SK-N-SH treated with all-trans-retinoic acid at 6 μM for 48 hours (cell line): ENCODE measurements at regions not wholly inside any gene's neighbourhood (a gene's known extent, or its start where the extent isn't known, plus 50 kb on each side); places are given as distances from the start of the nearest gene placed in this dataset.
A peak's percentile ranks its signal among the peaks of the same experiment; 100 is the strongest.

Experiments
- ATAC-seq: fragments of 200-7000 bp; cut with Tn5 transposase; 3 replicates; pipeline ENCODE4 v1.9.1; 2020; ENCODE audit warnings: mild to moderate bottlenecking, moderate library complexity
- ARNTL ChIP-seq: fragments of 450-650 bp; formaldehyde crosslinking; IDR thresholded peaks from 2 replicates; pipeline ENCODE4 v1.5.0; 2020; ENCODE audit warnings: low read depth, mild to moderate bottlenecking, moderate library complexity, borderline replicate concordance
- BACH2 ChIP-seq: fragments of 250-450 bp; sonication (Bioruptor Pico); IDR thresholded peaks from 2 replicates; pipeline ENCODE4 v1.9.0; 2021; ENCODE audit warnings: mild to moderate bottlenecking, borderline replicate concordance
- CSDC2 ChIP-seq: fragments of 250-450 bp; sonication (Bioruptor Pico); IDR thresholded peaks from 2 replicates; pipeline ENCODE4 v1.5.0; 2020; ENCODE audit warnings: mild to moderate bottlenecking, moderate library complexity
- ESRRG ChIP-seq: fragments of 250-450 bp; sonication (Bioruptor Pico); IDR thresholded peaks from 2 replicates; pipeline ENCODE4 v1.6.1; 2021; ENCODE audit warnings: mild to moderate bottlenecking
- GLIS3 ChIP-seq: fragments of 250-450 bp; sonication (Bioruptor Pico); IDR thresholded peaks from 2 replicates; pipeline ENCODE4 v1.5.0; 2020; ENCODE audit warnings: mild to moderate bottlenecking, moderate library complexity
- ISL1 ChIP-seq: fragments of 250-450 bp; sonication (Bioruptor Pico); IDR thresholded peaks from 2 replicates; pipeline ENCODE4 v2.1.2; 2022; ENCODE audit warnings: mild to moderate bottlenecking, moderate library complexity
- OSR1 ChIP-seq: fragments of 250-450 bp; sonication (Bioruptor Pico); IDR thresholded peaks from 2 replicates; pipeline ENCODE4 v1.8.0; 2022; ENCODE audit warnings: moderate library complexity, mild to moderate bottlenecking, inconsistent platforms
- PPARA ChIP-seq: fragments of 250-450 bp; sonication (Bioruptor Pico); IDR thresholded peaks from 2 replicates; pipeline ENCODE4 v1.5.0; 2020; ENCODE audit warnings: mild to moderate bottlenecking, borderline replicate concordance
- RARB ChIP-seq: fragments of 250-450 bp; sonication (Bioruptor Pico); IDR thresholded peaks from 2 replicates; pipeline ENCODE4 v1.8.0; 2021; ENCODE audit warnings: mild to moderate bottlenecking, moderate library complexity
- SNAI2 ChIP-seq: fragments of 250-450 bp; sonication (Bioruptor Pico); IDR thresholded peaks from 2 replicates; pipeline ENCODE4 v1.5.0; 2020; ENCODE audit warnings: mild to moderate bottlenecking, moderate library complexity
- TCF4 ChIP-seq: fragments of 250-450 bp; sonication (Bioruptor Pico); IDR thresholded peaks from 2 replicates; pipeline ENCODE4 v1.8.0; 2021; ENCODE audit warnings: mild to moderate bottlenecking, moderate library complexity, borderline replicate concordance
- TOX ChIP-seq: fragments of 250-450 bp; sonication (Bioruptor Pico); IDR thresholded peaks from 2 replicates; pipeline ENCODE4 v1.8.0; 2021; ENCODE audit warnings: mild to moderate bottlenecking, moderate library complexity, borderline replicate concordance
- TSHZ2 ChIP-seq: fragments of 250-450 bp; sonication (Bioruptor Pico); IDR thresholded peaks from 2 replicates; pipeline ENCODE4 v1.5.0; 2020; ENCODE audit warnings: mild to moderate bottlenecking, moderate library complexity
- ZC3H10 ChIP-seq: fragments of 250-450 bp; sonication (Bioruptor Pico); IDR thresholded peaks from 2 replicates; pipeline ENCODE4 v1.5.1; 2021; ENCODE audit warnings: mild to moderate bottlenecking, moderate library complexity
- ZFP3 ChIP-seq: fragments of 250-450 bp; sonication (Bioruptor Pico); IDR thresholded peaks from 2 replicates; pipeline ENCODE4 v1.5.0; 2020; ENCODE audit warnings: mild to moderate bottlenecking, moderate library complexity
- ZFP30 ChIP-seq: fragments of 450-650 bp; formaldehyde crosslinking; IDR thresholded peaks from 2 replicates; pipeline ENCODE4 v1.5.0; 2022; ENCODE audit warnings: mild to moderate bottlenecking, moderate library complexity
- ZNF70 ChIP-seq: fragments of 450-650 bp; formaldehyde crosslinking; IDR thresholded peaks from 2 replicates; pipeline ENCODE4 v1.5.0; 2020; ENCODE audit warnings: mild to moderate bottlenecking, moderate library complexity
- ZNF8 ChIP-seq: fragments of 450-650 bp; formaldehyde crosslinking; IDR thresholded peaks from 2 replicates; pipeline ENCODE4 v1.5.0; 2020; ENCODE audit warnings: mild to moderate bottlenecking, moderate library complexity
- TF ChIP-seq, protein P1 (sequence below): fragments of 250-450 bp; sonication (Bioruptor Pico); IDR thresholded peaks from 2 replicates; pipeline ENCODE4 v1.5.1; 2021; ENCODE audit warnings: mild to moderate bottlenecking, moderate library complexity
- TF ChIP-seq, protein P2 (sequence below): fragments of 250-450 bp; sonication (Bioruptor Pico); IDR thresholded peaks from 2 replicates; pipeline ENCODE4 v1.8.0; 2021; ENCODE audit warnings: low read depth, mild to moderate bottlenecking, moderate library complexity, borderline replicate concordance
- TF ChIP-seq, protein P3 (sequence below): fragments of 250-450 bp; sonication (Bioruptor Pico); IDR thresholded peaks from 2 replicates; pipeline ENCODE4 v1.8.0; 2020; ENCODE audit warnings: mild to moderate bottlenecking, moderate library complexity, borderline replicate concordance

DNA sequence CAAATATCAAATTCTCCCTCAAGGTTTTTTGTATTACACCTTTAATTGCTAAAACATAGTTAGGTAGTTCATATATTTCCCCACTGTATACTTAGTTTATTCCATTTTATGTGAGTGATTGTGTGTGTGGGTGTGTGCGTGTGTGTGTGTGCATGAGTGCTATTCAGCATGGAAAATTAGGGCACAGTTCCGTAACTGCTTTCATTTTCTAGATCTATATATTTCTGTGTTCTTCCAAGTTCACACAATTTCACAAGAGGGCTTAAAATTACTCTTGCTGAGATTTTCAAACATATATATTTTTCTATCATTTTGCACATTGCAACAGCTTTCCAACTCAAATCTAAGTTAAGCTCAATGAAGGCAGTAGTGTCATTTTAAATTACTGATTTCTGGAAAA is 782.9 kb upstream of the SOX9 start:
- ATAC-seq = no peak
- TF ChIP-seq ARNTL (CRISPR knock-in tag) (no peak), TCF4 (CRISPR knock-in tag) (no peak), OSR1 (CRISPR knock-in tag) (no peak), ZFP30 (CRISPR knock-in tag) (no peak), ISL1 (no peak), PPARA (CRISPR knock-in tag) (no peak), ZC3H10 (CRISPR knock-in tag) (no peak), RARB (CRISPR knock-in tag) (no peak), TOX (no peak), ZNF70 (CRISPR knock-in tag) (no peak)
- TF ChIP-seq, protein P1, sequence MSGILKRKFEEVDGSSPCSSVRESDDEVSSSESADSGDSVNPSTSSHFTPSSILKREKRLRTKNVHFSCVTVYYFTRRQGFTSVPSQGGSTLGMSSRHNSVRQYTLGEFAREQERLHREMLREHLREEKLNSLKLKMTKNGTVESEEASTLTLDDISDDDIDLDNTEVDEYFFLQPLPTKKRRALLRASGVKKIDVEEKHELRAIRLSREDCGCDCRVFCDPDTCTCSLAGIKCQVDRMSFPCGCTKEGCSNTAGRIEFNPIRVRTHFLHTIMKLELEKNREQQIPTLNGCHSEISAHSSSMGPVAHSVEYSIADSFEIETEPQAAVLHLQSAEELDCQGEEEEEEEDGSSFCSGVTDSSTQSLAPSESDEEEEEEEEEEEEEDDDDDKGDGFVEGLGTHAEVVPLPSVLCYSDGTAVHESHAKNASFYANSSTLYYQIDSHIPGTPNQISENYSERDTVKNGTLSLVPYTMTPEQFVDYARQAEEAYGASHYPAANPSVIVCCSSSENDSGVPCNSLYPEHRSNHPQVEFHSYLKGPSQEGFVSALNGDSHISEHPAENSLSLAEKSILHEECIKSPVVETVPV (CRISPR knock-in tag) = no peak
- TF ChIP-seq, protein P2, sequence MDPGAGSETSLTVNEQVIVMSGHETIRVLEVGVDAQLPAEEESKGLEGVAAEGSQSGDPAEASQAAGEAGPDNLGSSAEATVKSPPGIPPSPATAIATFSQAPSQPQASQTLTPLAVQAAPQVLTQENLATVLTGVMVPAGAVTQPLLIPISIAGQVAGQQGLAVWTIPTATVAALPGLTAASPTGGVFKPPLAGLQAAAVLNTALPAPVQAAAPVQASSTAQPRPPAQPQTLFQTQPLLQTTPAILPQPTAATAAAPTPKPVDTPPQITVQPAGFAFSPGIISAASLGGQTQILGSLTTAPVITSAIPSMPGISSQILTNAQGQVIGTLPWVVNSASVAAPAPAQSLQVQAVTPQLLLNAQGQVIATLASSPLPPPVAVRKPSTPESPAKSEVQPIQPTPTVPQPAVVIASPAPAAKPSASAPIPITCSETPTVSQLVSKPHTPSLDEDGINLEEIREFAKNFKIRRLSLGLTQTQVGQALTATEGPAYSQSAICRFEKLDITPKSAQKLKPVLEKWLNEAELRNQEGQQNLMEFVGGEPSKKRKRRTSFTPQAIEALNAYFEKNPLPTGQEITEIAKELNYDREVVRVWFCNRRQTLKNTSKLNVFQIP (CRISPR knock-in tag) = no peak

GRCh38 chr17:71338396-71338795 is 782.4 kb upstream of the SOX9 start:
- TF ChIP-seq RARB (CRISPR knock-in tag) (peak; percentile 85; the same call in 1 of the 2 replicates), TOX (peak; percentile 97), ZNF70 (CRISPR knock-in tag) (no peak)
- peak; percentile 92 for ATAC-seq

GRCh38 chr17:71339206-71339605 is 781.6 kb upstream of the SOX9 start:
- no peak for TF ChIP-seq TOX
- TF ChIP-seq CSDC2 (CRISPR knock-in tag) = no peak
- no peak for TF ChIP-seq GLIS3 (CRISPR knock-in tag)
- TF ChIP-seq ISL1 = peak; percentile 85
- no peak for TF ChIP-seq ZNF70 (CRISPR knock-in tag)
- no peak for TF ChIP-seq TSHZ2 (CRISPR knock-in tag)
- no peak for TF ChIP-seq ZFP3 (CRISPR knock-in tag)
- TF ChIP-seq ZC3H10 (CRISPR knock-in tag) = no peak
- ATAC-seq = peak; percentile 19

DNA sequence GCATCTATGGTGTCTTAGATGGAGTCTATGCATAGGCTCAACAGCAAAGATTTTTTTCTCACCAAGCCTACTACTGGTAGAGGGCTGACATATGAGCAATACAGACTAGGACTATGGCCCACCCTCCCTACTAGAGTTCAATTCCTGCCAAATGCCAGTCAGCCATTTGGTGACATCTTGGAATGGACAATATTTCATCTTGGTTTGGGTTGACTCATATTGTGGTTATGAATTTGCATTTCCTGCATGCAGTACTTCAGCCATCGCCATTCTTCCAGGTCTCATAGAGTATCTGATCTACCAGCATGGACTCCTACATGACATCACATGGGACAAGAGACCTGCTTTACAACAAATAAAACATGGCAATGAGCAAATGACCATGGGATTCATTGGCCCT is 778.1 kb upstream of the SOX9 start:
- TF ChIP-seq SNAI2 (CRISPR knock-in tag) (no peak), ESRRG (CRISPR knock-in tag) (no peak), BACH2 (CRISPR knock-in tag) (no peak), ISL1 (no peak), ZNF8 (CRISPR knock-in tag) (no peak), ZNF70 (CRISPR knock-in tag) (no peak), GLIS3 (CRISPR knock-in tag) (no peak), ARNTL (CRISPR knock-in tag) (no peak)
- TF ChIP-seq, protein P2 (CRISPR knock-in tag) = no peak
- TF ChIP-seq, protein P1 (CRISPR knock-in tag) = no peak
- TF ChIP-seq, protein P3, sequence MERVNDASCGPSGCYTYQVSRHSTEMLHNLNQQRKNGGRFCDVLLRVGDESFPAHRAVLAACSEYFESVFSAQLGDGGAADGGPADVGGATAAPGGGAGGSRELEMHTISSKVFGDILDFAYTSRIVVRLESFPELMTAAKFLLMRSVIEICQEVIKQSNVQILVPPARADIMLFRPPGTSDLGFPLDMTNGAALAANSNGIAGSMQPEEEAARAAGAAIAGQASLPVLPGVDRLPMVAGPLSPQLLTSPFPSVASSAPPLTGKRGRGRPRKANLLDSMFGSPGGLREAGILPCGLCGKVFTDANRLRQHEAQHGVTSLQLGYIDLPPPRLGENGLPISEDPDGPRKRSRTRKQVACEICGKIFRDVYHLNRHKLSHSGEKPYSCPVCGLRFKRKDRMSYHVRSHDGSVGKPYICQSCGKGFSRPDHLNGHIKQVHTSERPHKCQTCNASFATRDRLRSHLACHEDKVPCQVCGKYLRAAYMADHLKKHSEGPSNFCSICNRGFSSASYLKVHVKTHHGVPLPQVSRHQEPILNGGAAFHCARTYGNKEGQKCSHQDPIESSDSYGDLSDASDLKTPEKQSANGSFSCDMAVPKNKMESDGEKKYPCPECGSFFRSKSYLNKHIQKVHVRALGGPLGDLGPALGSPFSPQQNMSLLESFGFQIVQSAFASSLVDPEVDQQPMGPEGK = no peak
- ATAC-seq = no peak
